ENCODE measurements at regions not wholly inside any gene's neighbourhood (a gene's known extent, or its start where the extent isn't known, plus 50 kb on each side); places are given as distances from the start of the nearest gene placed in this dataset.

DNA sequence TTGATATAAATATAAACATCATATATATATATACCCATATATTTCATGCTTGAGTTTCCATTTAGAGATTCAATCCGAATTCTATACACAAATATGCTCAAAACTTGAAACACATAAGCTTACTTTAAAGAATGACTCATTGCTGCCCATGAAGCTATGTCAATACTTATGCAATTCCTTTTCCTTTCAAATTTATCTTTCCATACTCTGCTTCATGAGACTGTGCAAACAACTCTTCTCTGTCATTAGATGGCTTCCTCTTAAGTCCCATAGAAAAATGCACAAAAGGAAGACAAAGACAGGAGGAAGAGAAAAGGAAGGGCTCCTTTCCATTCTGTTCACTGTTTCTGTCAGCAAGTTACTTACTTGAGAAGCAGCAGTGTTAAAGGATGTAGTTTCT lies 895.7 kb upstream of the SORCS1 start:
- Histone ChIP-seq H3K9me3 (ENCODE audit: low read depth, low read length) (no peaks in the 10 kb centered on the region), H3K9ac (ENCODE audit: insufficient read length) (no peak overlapping the region), H3K36me3 (ENCODE audit: insufficient read depth, low read length) (no peaks in the 10 kb centered on the region), H3K27ac (no peak overlapping the region), H3K4me3 (no peak overlapping the region)
- no peak for TF ChIP-seq EZH2 (IDR thresholded peaks at IDR 0.05)
- no peak for TF ChIP-seq FOXP2 (optimal IDR thresholded peaks at IDR 0.05; ENCODE audit: control extremely low read depth, extremely low read length, insufficient read depth)
- TF ChIP-seq POLR2AphosphoS5 (IDR thresholded peaks at IDR 0.05; ENCODE audit: borderline replicate concordance, low read depth, low read length) = no peak
- no peak for DNase-seq (ENCODE audit: low read depth, low spot score)

DNA sequence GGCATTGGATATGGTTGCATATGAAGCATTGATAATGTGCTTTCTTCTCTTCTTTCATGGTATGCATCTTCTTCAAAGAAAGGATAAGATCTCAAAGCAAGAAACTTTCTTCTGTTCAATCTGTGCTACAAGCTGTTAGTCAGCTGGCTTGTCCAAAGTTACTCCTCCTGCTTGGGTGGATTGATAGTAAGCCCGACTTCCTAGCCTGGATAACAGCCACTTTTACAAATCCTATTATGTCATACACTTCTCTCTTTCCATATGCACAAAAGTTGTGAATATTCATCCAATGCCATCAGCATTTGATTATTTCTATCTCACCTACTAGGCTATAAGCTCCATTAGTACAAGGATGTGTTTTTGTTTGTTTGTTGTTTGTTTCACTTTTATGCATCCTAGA lies 891.0 kb upstream of the SORCS1 start:
- no peak overlapping the region for H3K9ac ChIP-seq (ENCODE audit: insufficient read length)
- H3K4me3 ChIP-seq = no peak overlapping the region
- no peak for TF ChIP-seq POLR2AphosphoS5 (IDR thresholded peaks at IDR 0.05; ENCODE audit: borderline replicate concordance, low read depth, low read length)
- TF ChIP-seq EZH2 (IDR thresholded peaks at IDR 0.05) = no peak
- no peak for TF ChIP-seq FOXP2 (optimal IDR thresholded peaks at IDR 0.05; ENCODE audit: control extremely low read depth, extremely low read length, insufficient read depth)
- H3K36me3 ChIP-seq (ENCODE audit: insufficient read depth, low read length) = no peaks in the 10 kb centered on the region
- no peaks in the 10 kb centered on the region for H3K9me3 ChIP-seq (ENCODE audit: low read depth, low read length)
- no peak overlapping the region for H3K27ac ChIP-seq
- no peak for DNase-seq (ENCODE audit: low read depth, low spot score)

DNA sequence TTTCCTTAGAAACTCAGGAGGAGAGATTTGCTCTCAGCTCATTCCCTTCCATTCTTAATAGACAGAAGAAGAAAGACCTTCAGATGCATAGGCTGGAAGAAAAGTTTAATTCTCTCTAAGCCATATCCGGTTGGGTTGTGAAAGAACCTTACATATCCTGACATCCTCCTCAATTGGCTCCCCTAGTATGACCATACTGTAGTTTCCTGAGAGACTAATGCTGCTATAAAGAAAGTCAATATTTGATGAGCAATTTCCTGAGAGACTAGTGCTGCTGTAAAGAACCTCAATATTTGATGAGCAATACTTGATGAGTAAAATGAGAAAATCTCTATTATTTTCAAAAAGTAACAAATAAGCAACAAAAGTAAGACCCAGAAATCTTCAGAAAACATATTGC lies 888.5 kb upstream of the SORCS1 start:
- DNase-seq (ENCODE audit: low read depth, low spot score) = no peak
- Histone ChIP-seq H3K27ac (no peak overlapping the region), H3K9ac (ENCODE audit: insufficient read length) (no peak overlapping the region), H3K36me3 (ENCODE audit: insufficient read depth, low read length) (no peaks in the 10 kb centered on the region), H3K4me3 (no peak overlapping the region), H3K9me3 (ENCODE audit: low read depth, low read length) (no peaks in the 10 kb centered on the region)
- no peak for TF ChIP-seq POLR2AphosphoS5 (IDR thresholded peaks at IDR 0.05; ENCODE audit: borderline replicate concordance, low read depth, low read length)

DNA sequence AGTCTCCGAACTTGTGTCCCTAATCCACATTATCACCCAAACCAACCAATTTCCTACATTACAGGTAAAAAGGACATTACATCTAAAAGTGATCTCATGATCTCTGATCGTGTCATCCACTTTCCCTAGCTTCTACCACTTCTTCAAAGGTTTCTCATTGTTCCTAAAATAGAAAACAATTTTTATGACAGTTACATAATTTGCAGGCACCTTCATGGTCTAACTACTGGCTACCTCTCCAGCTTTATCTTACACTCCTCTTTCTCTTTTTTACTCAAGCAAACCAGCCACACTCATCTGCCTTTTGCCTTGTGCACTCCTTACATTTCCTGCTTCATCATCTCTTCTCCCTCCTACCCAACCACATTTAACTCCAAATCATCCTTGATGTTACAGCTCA lies 886.7 kb upstream of the SORCS1 start:
- DNase-seq (ENCODE audit: low read depth, low spot score) = no peak
- Histone ChIP-seq H3K9ac (ENCODE audit: insufficient read length) (no peak overlapping the region), H3K27ac (no peak overlapping the region), H3K36me3 (ENCODE audit: insufficient read depth, low read length) (no peaks in the 10 kb centered on the region), H3K4me3 (no peak overlapping the region), H3K9me3 (ENCODE audit: low read depth, low read length) (no peaks in the 10 kb centered on the region)
- no peak for TF ChIP-seq EZH2 (IDR thresholded peaks at IDR 0.05)
- no peak for TF ChIP-seq POLR2AphosphoS5 (IDR thresholded peaks at IDR 0.05; ENCODE audit: borderline replicate concordance, low read depth, low read length)
- TF ChIP-seq FOXP2 (optimal IDR thresholded peaks at IDR 0.05; ENCODE audit: control extremely low read depth, extremely low read length, insufficient read depth) = no peak

DNA sequence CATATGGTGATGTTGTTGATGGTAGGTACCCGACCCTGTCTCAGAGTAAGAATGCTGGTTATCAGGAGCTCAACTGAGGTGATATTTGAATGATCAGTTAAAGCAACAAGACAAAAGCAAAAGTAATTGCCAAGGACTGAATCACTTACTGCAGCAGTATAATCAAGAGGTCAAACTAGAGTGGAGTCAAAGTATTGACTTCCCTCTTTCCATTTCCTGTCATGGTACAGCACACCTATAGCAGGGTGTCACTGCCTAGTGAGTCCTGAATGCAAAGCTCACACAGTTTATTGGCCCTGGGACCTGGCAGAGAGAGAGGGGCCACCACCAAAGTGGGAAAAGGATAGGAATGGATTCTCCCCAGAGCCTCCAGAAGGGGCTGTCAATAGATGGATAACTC lies 886.1 kb upstream of the SORCS1 start:
- H3K9me3 ChIP-seq (ENCODE audit: low read depth, low read length) = no peaks in the 10 kb centered on the region
- no peak overlapping the region for H3K4me3 ChIP-seq
- H3K27ac ChIP-seq = no peak overlapping the region
- H3K36me3 ChIP-seq (ENCODE audit: insufficient read depth, low read length) = no peaks in the 10 kb centered on the region
- TF ChIP-seq EZH2 (IDR thresholded peaks at IDR 0.05) (no peak), FOXP2 (optimal IDR thresholded peaks at IDR 0.05; ENCODE audit: control extremely low read depth, extremely low read length, insufficient read depth) (no peak), POLR2AphosphoS5 (IDR thresholded peaks at IDR 0.05; ENCODE audit: borderline replicate concordance, low read depth, low read length) (no peak)
- H3K9ac ChIP-seq (ENCODE audit: insufficient read length) = no peak overlapping the region
- no peak for DNase-seq (ENCODE audit: low read depth, low spot score)

DNA sequence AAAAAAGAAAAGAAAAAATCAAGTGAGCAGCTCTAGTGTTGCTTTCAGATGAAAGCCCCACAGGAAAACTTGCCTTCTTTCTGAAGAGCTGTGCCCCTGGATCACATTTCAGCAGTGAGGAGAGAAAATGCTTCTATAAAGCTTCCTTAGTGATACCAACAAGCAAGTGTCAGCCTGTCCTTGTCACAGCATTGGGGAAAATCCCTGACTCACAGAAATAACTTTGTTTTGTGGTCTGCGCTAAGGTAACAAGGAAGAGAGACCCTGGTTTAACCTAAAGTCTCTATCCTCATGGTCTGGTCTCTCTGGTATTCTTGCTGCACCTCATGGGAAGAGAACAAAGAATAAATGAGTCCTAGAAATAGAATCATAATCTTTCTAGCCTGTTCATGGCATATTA lies 885.2 kb upstream of the SORCS1 start:
- Histone ChIP-seq H3K9ac (ENCODE audit: insufficient read length) (no peak overlapping the region), H3K9me3 (ENCODE audit: low read depth, low read length) (no peaks in the 10 kb centered on the region), H3K27ac (no peak overlapping the region), H3K36me3 (ENCODE audit: insufficient read depth, low read length) (no peaks in the 10 kb centered on the region), H3K4me3 (no peak overlapping the region)
- no peak for DNase-seq (ENCODE audit: low read depth, low spot score)
- TF ChIP-seq FOXP2 (optimal IDR thresholded peaks at IDR 0.05; ENCODE audit: control extremely low read depth, extremely low read length, insufficient read depth) (no peak), POLR2AphosphoS5 (IDR thresholded peaks at IDR 0.05; ENCODE audit: borderline replicate concordance, low read depth, low read length) (no peak), EZH2 (IDR thresholded peaks at IDR 0.05) (no peak)

DNA sequence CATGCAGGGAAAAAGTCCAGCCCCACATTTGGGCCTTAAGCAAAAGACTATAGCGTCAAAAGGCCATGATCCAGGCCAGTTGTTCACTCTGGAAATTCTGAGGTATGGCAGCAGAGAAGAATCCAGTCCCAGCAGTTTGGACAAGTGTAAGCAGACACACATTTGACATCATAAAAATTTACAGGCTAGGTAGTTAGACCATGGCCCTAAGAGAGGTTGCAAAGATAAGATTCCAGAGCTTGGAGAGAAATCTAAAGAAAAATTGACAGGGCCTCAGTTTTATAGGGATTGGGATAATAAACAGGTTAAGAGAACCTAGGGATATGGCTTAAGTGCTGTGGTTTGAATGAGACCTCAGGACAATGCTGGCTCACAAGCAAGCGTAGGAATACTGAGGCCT lies 884.4 kb upstream of the SORCS1 start:
- Histone ChIP-seq H3K36me3 (ENCODE audit: insufficient read depth, low read length) (no peaks in the 10 kb centered on the region), H3K9me3 (ENCODE audit: low read depth, low read length) (no peaks in the 10 kb centered on the region), H3K4me3 (no peak overlapping the region), H3K27ac (no peak overlapping the region), H3K9ac (ENCODE audit: insufficient read length) (no peak overlapping the region)
- no peak for DNase-seq (ENCODE audit: low read depth, low spot score)
- TF ChIP-seq POLR2AphosphoS5 (IDR thresholded peaks at IDR 0.05; ENCODE audit: borderline replicate concordance, low read depth, low read length) (no peak), FOXP2 (optimal IDR thresholded peaks at IDR 0.05; ENCODE audit: control extremely low read depth, extremely low read length, insufficient read depth) (no peak), EZH2 (IDR thresholded peaks at IDR 0.05) (no peak)

DNA sequence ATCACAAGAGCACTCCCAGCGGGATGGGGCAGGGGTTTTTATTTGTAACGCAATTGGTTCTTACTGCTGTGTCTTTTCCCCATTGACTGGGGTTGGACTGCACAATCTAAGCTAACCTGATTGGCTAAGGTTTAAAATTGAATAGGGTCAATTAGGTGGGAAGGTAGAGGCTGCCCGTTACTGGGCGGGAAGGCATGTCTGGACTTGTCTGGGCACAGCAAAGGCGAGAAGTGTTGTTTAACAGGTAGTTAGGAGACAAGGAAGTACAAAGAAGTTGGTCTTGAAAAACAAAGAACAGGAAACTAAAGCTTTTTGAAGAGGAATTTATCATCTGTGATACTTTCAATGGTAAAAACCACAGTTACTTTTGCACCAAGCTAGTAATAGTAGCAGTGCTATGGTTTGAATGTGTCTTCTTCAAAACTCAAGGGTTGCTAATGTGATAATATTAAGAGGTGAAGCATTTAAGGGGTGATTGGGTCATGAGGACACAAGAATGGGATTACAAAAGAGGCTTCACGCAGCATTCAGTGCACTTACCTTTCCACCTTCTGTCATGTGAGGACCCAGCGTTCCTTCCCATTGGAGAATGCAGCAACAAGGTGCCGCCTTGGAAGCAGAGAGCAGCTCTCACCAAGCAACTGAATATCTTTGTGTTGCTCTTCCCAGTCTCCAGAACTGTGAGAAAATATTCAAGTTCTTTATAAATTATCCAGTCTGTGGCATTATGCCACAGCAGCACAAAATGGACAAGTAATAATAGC lies 875.5 kb upstream of the SORCS1 start:
- no peak overlapping the region for H3K9ac ChIP-seq (ENCODE audit: insufficient read length)
- H3K4me3 ChIP-seq = no peak overlapping the region
- H3K27ac ChIP-seq = no peak overlapping the region
- H3K9me3 ChIP-seq (ENCODE audit: low read depth, low read length) = no peaks in the 10 kb centered on the region
- TF ChIP-seq POLR2AphosphoS5 (IDR thresholded peaks at IDR 0.05; ENCODE audit: borderline replicate concordance, low read depth, low read length) = no peak
- TF ChIP-seq EZH2 (IDR thresholded peaks at IDR 0.05) = no peak
- TF ChIP-seq FOXP2 (optimal IDR thresholded peaks at IDR 0.05; ENCODE audit: control extremely low read depth, extremely low read length, insufficient read depth) = no peak
- DNase-seq (ENCODE audit: low read depth, low spot score) = no peak
- no peaks in the 10 kb centered on the region for H3K36me3 ChIP-seq (ENCODE audit: insufficient read depth, low read length)

DNA sequence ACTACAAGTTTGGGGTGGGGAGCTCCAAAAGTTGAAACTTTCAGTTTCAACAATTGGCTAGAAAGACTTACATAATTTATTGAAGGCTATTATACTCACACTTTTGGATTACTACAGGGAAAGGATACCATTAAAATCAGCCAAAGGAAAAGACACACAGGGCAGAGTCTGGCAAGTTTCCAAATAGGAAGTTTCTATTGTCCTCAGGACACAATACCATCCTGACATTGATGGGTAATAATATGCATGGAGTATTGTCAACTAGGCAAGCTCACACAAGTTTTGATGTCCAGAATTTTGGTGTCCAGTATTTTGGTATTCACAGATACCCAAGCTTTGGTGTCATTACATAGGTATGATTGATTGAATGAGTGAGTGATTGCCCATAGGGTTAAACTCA lies 872.6 kb upstream of the SORCS1 start:
- DNase-seq (ENCODE audit: low read depth, low spot score) = no peak
- H3K4me3 ChIP-seq = no peak overlapping the region
- H3K27ac ChIP-seq = no peak overlapping the region
- no peaks in the 10 kb centered on the region for H3K9me3 ChIP-seq (ENCODE audit: low read depth, low read length)
- TF ChIP-seq FOXP2 (optimal IDR thresholded peaks at IDR 0.05; ENCODE audit: control extremely low read depth, extremely low read length, insufficient read depth) = no peak
- TF ChIP-seq POLR2AphosphoS5 (IDR thresholded peaks at IDR 0.05; ENCODE audit: borderline replicate concordance, low read depth, low read length) = no peak
- no peak for TF ChIP-seq EZH2 (IDR thresholded peaks at IDR 0.05)
- no peak overlapping the region for H3K9ac ChIP-seq (ENCODE audit: insufficient read length)
- no peaks in the 10 kb centered on the region for H3K36me3 ChIP-seq (ENCODE audit: insufficient read depth, low read length)

Data from SK-N-MC (cell line).